ENCODE measurements at regions not wholly inside any gene's neighbourhood (a gene's known extent, or its start where the extent isn't known, plus 50 kb on each side); places are given as distances from the start of the nearest gene placed in this dataset.
"Not testable (repeated sequence)": the region's sequence is repeated elsewhere in the genome, so short reads cannot be mapped to it uniquely, and the experiment has no call there.

DNA sequence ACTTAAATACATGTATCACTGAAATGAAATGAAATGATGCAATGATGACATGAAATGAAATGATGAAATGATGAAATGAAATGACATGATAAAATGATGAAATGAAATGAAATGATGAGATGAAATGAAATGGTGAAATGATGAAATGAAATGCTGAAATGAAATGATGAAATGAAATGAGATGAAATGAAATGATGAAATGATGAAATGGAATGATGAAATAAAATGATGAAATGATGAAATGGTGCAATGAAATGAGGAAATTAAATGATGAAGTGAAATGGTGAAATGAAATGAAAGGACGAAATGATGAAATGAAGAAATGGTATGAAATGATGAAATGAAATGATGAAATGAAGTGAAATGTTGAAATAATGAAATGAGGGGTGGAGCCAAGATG, 3937.8 kb downstream of the SRGAP2C start:
- TF ChIP-seq, protein P1, sequence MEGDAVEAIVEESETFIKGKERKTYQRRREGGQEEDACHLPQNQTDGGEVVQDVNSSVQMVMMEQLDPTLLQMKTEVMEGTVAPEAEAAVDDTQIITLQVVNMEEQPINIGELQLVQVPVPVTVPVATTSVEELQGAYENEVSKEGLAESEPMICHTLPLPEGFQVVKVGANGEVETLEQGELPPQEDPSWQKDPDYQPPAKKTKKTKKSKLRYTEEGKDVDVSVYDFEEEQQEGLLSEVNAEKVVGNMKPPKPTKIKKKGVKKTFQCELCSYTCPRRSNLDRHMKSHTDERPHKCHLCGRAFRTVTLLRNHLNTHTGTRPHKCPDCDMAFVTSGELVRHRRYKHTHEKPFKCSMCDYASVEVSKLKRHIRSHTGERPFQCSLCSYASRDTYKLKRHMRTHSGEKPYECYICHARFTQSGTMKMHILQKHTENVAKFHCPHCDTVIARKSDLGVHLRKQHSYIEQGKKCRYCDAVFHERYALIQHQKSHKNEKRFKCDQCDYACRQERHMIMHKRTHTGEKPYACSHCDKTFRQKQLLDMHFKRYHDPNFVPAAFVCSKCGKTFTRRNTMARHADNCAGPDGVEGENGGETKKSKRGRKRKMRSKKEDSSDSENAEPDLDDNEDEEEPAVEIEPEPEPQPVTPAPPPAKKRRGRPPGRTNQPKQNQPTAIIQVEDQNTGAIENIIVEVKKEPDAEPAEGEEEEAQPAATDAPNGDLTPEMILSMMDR (conservative IDR thresholded peaks at IDR 0.05; ENCODE audit: low read depth in 2 of 2) = not testable (repeated sequence)
- TF ChIP-seq POLR2AphosphoS5 (IDR thresholded peaks at IDR 0.05; ENCODE audit: low read depth); EZH2phosphoT487 (IDR thresholded peaks at IDR 0.05; ENCODE audit: unreplicated experiment); EZH2 (IDR thresholded peaks at IDR 0.05; ENCODE audit: low read depth, unreplicated experiment); JUNB (IDR thresholded peaks at IDR 0.05; ENCODE audit: unreplicated experiment); ZNF114 (CRISPR knock-in tag; IDR thresholded peaks at IDR 0.05); CREB1 (CRISPR knock-in tag; IDR thresholded peaks at IDR 0.05; ENCODE audit: low read depth); NANOG (IDR thresholded peaks at IDR 0.05; ENCODE audit: borderline replicate concordance); ZNF331 (CRISPR knock-in tag; IDR thresholded peaks at IDR 0.05; ENCODE audit: low read depth); ZNF462 (CRISPR knock-in tag; IDR thresholded peaks at IDR 0.05); STAT1 (IDR thresholded peaks at IDR 0.05; ENCODE audit: unreplicated experiment): not testable (repeated sequence)
- TF ChIP-seq, protein P2, sequence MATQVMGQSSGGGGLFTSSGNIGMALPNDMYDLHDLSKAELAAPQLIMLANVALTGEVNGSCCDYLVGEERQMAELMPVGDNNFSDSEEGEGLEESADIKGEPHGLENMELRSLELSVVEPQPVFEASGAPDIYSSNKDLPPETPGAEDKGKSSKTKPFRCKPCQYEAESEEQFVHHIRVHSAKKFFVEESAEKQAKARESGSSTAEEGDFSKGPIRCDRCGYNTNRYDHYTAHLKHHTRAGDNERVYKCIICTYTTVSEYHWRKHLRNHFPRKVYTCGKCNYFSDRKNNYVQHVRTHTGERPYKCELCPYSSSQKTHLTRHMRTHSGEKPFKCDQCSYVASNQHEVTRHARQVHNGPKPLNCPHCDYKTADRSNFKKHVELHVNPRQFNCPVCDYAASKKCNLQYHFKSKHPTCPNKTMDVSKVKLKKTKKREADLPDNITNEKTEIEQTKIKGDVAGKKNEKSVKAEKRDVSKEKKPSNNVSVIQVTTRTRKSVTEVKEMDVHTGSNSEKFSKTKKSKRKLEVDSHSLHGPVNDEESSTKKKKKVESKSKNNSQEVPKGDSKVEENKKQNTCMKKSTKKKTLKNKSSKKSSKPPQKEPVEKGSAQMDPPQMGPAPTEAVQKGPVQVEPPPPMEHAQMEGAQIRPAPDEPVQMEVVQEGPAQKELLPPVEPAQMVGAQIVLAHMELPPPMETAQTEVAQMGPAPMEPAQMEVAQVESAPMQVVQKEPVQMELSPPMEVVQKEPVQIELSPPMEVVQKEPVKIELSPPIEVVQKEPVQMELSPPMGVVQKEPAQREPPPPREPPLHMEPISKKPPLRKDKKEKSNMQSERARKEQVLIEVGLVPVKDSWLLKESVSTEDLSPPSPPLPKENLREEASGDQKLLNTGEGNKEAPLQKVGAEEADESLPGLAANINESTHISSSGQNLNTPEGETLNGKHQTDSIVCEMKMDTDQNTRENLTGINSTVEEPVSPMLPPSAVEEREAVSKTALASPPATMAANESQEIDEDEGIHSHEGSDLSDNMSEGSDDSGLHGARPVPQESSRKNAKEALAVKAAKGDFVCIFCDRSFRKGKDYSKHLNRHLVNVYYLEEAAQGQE (IDR thresholded peaks at IDR 0.05; ENCODE audit: unreplicated experiment) = not testable (repeated sequence)
- TF ChIP-seq, protein P3, sequence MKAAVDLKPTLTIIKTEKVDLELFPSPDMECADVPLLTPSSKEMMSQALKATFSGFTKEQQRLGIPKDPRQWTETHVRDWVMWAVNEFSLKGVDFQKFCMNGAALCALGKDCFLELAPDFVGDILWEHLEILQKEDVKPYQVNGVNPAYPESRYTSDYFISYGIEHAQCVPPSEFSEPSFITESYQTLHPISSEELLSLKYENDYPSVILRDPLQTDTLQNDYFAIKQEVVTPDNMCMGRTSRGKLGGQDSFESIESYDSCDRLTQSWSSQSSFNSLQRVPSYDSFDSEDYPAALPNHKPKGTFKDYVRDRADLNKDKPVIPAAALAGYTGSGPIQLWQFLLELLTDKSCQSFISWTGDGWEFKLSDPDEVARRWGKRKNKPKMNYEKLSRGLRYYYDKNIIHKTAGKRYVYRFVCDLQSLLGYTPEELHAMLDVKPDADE (IDR thresholded peaks at IDR 0.05) = not testable (repeated sequence)
